ENCODE measurements at regions not wholly inside any gene's neighbourhood (a gene's known extent, or its start where the extent isn't known, plus 50 kb on each side); places are given as distances from the start of the nearest gene placed in this dataset.

GRCh38 chr6:149173222-149173621, 144.3 kb upstream of the TAB2 start:
- TF ChIP-seq EZH2 (IDR thresholded peaks at IDR 0.05) (no peak), CTCF (IDR thresholded peaks at IDR 0.05) (no peak)
